HG03108 (cell line): ENCODE measurements at regions not wholly inside any gene's neighbourhood (a gene's known extent, or its start where the extent isn't known, plus 50 kb on each side); places are given as distances from the start of the nearest gene placed in this dataset.

Experiments used
- ATAC-seq: cut with Tn5 transposase; IDR thresholded peaks from one replicate; pipeline ENCODE4 v1.9.1; 2021; ENCODE audit warnings: moderate library complexity; ENCODE audit not compliant: unreplicated experiment

- no peak for ATAC-seq
Observed at GRCh38 chr14:36083317-36083716, 93.2 kb downstream of the PTCSC3 start.

- ATAC-seq = no peak
Observed at GRCh38 chr14:36078080-36078479, 98.4 kb downstream of the PTCSC3 start.

DNA sequence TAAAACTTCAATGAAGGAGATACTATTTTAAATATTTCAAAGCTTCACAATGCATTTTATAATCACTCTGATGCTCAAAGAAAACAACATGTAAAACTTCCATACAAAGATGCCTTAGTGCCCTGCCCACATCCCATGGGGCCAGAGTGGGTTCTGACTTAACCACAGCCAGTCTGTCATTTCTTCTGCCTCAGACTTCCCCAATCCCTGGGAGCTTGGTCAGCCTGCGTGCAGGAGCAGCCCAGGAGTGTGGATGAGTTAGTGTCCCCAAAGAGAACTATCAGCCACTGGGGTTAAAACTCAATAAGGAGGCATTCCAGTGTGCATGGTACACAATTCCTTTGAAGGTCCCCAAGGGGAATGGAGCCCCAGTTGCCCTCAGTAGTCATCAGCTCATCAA, 100.3 kb downstream of the PTCSC3 start:
- no peak for ATAC-seq

- no peak for ATAC-seq
Observed at GRCh38 chr14:36075203-36075602, 101.3 kb downstream of the PTCSC3 start.

DNA sequence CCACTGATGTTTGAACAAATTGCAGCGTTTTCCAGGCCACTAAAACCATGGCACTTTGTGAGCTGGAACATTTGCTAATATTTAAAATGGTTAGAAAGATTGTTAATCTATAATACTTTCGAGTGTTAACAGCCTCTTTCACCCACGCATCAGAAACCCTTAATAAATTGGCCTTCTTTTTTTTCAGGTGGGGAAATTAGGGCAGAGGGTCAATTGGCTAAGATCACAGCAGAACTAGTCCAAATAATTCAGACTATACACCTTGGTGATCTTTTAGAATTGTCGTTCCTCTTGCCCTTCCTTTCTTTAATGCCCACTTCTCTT, 105.8 kb downstream of the PTCSC3 start:
- no peak for ATAC-seq

- peak; percentile 47 for ATAC-seq
Observed at GRCh38 chr14:36070031-36070719, 106.3 kb downstream of the PTCSC3 start.

- ATAC-seq = no peak
Observed at GRCh38 chr14:36069535-36069900, 107.0 kb downstream of the PTCSC3 start.

DNA sequence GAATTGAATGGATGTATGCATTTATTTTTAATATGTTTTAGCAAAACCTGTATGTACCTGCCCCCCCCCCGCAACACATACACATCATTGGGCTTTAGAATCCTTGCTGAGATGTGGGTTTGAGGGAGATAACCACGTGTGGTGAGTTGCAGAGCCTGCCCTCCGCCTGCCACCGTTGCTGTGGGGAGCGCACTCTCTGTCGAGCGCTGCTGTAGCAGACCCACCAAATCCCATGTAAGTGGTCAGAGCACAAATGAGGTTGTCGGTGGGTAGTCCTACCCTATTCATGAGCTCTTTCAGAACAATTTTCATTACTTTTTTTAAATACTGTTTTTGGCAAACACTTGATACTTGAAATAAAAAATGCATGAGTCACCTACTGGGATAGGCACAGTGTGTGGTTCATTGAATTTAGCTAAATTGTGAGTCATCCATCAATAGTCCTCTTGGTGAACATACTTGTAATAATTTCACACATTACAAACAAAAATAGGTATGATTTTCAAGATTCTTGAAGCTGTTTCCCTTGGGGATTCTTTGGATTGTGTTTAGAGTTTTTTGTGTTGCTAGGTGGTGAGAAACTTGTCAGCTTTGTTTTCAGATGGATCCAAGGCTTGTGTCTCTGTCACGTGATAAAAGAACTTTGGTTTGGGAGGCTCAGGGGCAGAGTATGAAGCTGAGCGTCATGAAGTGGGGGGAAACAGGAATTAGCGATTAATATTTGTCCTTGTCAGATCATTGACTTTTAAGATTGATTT, 107.6 kb downstream of the PTCSC3 start:
- no peak for ATAC-seq

DNA sequence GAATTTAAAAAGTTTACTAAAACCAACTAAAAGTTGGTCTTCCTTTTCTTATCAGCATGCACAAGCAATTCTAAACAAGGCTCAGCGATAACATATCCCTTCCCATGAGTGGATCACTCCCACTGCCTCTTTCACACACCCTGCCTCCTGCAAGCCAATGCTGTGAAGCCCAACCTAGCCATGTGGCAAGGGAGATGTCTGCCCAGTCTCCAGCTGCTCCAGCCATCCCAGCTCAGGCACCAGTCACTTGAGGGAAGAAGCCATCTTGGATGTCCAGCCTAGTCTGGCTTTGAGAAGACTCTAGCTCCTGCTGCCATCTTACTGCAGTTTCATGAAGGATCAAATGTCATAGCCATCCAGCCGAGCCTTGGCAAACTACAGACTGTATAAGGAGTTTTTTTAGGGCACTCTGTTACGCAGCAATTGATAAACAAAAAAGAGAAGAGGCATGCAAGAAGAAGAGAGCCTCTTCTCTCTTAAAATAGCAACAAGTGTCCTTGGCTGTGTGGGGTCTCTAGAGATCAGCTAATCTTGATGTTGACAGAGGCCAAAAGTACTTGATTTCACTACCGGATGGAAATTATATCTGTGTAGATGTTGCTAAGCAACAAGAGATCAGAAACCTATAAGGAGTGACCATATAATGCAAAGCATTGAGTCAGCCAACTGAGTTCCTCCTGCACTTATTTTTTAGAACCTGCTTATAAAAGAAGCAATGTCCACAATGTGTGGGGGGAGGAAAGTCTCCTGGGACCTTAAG, 108.9 kb downstream of the PTCSC3 start:
- ATAC-seq = peak; percentile 49

- no peak for ATAC-seq
Observed at GRCh38 chr14:36066636-36067035, 109.9 kb downstream of the PTCSC3 start.

- no peak for ATAC-seq
Observed at GRCh38 chr14:36065831-36066230, 110.7 kb downstream of the PTCSC3 start.

DNA sequence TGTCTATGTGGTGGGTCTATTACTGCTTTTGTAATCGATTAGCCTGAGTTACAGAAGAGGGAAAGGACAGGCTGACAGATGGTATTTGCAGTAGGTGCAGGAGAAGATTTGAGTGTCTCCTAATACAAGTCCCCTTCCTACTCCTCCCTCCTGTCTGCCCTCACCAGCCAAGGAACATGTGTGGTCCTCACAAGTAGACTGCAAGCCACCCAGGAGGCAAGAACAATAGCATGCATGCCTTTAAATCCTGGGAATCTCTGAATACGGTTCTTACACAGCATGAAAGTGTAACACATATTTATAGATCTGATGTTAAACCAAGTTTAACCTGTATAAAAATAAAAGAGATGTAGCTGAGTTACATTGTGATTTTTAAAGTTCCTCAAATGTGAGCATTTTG, 117.0 kb downstream of the PTCSC3 start:
- no peak for ATAC-seq

GRCh38 chr14:36057452-36058116, 118.9 kb downstream of the PTCSC3 start:
- no peak for ATAC-seq

DNA sequence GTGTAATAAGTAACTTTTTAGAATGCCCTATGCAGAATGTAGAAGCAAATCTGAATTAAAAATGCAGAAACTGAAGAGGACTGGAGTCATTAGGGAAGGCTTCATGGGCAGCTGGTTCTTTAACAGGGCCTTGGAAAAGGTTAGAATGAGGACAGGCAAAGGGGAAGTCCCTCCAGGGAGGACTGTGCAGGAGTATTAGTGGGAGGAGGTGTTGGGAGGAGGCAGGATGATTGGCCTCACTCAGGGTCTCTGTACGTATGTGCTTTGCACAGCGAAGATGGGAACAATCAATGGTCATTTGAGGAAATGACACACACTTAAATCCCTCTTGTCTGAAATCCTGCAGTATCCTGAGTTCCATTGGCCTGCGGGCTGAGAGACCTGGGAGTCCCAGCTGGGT, 119.7 kb downstream of the PTCSC3 start:
- no peak for ATAC-seq

- ATAC-seq = no peak
Observed at GRCh38 chr14:36055681-36056225, 120.8 kb downstream of the PTCSC3 start.

DNA sequence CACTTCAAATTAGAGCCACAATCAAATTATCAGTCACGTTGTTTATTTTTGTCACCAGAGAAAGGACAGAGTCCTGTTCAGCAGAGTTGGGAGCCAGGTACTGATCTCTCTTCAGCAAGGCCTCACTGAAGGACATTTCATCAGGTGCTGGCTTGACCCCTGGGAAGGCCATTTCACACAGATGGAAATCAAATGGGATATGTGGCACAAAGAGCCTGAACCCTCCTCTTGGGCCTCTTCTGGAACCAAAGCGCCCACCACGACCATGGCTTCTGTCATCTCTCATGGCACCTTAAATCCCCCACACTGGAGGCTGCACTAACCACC, 121.5 kb downstream of the PTCSC3 start:
- no peak for ATAC-seq

DNA sequence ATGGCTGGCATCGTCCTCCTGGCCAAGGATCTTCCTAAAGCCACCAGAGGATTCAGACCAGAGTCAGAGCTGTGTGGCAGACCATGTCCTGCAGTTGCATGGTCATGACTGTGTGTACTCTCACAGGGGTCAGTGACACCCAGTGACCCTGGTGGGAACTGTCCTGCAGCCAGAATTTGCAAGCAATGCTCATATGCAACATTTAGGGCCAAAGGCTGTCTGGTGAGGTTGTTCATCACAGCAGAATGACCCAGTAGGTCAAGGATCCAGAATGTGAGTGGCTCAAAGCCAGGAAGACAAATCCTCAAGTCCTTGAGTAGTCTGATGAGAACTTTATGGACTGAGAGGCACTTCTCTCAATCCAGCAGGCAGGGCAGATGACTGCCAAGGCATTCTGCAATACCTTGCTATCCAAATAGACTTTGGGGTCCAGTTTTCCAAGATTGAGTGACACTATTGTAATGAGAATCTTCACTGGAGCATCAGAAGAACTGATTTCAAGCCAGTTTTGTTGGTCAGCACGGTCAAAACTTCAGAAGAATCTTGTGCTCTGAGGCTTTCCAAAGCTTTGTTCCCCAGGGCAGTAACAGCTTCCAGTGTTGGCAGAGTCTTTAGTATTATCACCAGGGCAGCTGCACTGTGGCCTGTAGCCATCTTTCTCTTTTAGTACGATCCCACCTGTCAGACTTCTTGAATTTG, 122.0 kb downstream of the PTCSC3 start:
- ATAC-seq = no peak

GRCh38 chr14:36052681-36053080, 123.8 kb downstream of the PTCSC3 start:
- ATAC-seq = no peak

DNA sequence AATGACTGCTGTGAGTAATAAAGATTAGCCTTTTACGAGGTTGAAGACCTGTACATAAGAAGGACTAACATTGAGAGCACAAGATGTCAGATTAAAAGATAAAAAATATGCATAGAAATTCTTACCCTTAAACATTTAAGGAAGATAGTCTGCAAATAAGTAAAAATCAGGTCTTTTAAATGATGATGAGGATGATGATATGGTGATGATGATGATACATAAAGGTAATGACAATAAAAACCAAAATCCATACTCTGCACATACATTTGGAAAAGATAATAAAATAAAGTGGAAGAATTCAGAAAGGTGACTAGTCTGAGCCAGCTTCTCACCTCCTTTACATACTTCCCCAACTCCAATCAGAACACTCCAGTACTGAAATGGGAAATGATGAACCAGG, 124.5 kb downstream of the PTCSC3 start:
- no peak for ATAC-seq

DNA sequence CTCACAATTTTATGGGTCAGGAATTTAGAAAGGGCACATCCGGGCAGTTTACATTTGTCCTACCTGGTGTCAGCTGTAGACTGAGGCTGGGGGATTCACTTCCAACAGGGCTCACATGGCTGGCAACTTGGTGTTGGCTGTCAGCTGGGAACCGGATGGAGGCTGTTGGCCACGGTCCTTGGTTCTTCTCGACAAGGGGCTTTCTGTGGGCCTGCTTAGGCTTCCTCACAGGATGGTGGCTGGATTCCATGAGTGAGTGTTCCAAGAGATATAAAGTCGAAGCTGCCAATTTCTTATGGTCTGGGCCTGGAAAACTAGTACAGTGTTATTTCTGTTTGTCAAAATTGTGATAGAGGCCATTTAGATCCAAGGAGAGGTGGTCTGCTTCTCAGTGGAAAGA, 127.9 kb downstream of the PTCSC3 start:
- ATAC-seq = no peak

GRCh38 chr14:36047912-36048311, 128.6 kb downstream of the PTCSC3 start:
- ATAC-seq = no peak
